GM12891 (cell line): ENCODE measurements at regions not wholly inside any gene's neighbourhood (a gene's known extent, or its start where the extent isn't known, plus 50 kb on each side); places are given as distances from the start of the nearest gene placed in this dataset.

Experiments
- POLR2AphosphoS5 ChIP-seq: IDR thresholded peaks from 2 replicates; pipeline ENCODE4 v1.6.1; 2011; ENCODE audit warnings: low read depth, low read length, control low read depth
- TAF1 ChIP-seq: IDR thresholded peaks from 2 replicates; pipeline ENCODE4 v1.6.1; 2011; ENCODE audit warnings: low read depth, low read length, control low read depth

DNA sequence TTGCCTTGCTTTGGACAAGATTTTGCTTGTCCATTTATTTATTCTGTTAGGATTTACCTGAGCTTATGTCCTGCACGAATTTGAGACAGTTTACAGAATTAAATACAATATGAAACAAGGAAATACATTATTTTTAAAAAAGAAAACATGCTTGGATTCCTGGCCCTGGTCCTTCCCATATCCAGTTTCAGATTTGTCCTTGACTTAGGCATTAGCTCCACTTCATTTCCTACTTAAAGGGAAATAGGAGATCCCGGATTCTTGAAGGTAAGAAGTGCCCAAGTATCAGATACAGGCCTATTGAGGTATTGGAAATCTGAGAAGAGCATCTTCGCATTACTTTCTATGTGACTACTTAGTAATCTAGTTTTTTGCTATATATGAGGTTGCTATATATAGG lies 672.0 kb downstream of the SI start:
- no peak for TF ChIP-seq TAF1
- no peak for TF ChIP-seq POLR2AphosphoS5
